Mesenchymal stem cell (in vitro differentiated cells and primary cell): ENCODE measurements at regions not wholly inside any gene's neighbourhood (a gene's known extent, or its start where the extent isn't known, plus 50 kb on each side); places are given as distances from the start of the nearest gene placed in this dataset.

Experiments
- DNase-seq: peaks from one replicate; pipeline ENCODE4 v3.0.0-alpha.2; 2013
- H2AFZ ChIP-seq: one replicate; pipeline ENCODE4 v1.6.1; 2013; ENCODE audit warnings: low read depth, mild to moderate bottlenecking, control low read depth, inconsistent platforms, low read length, moderate library complexity
- H2AK5ac ChIP-seq: 2 replicates; pipeline ENCODE4 v1.6.1; 2013; ENCODE audit warnings: low read length, moderate library complexity, mild to moderate bottlenecking, inconsistent platforms; ENCODE audit not compliant: severe bottlenecking
- H2BK120ac ChIP-seq: one replicate; pipeline ENCODE4 v1.6.1; 2013; ENCODE audit warnings: low read depth, mild to moderate bottlenecking, inconsistent platforms, low read length, moderate library complexity
- H2BK12ac ChIP-seq, 2 experiments: one replicate each; pipeline ENCODE4 v1.6.1; 2013; ENCODE audit warnings: inconsistent platforms in 2 of 2, low read length in 2 of 2, mild to moderate bottlenecking in 2 of 2, moderate library complexity in 2 of 2, control low read depth in 1 of 2
- H2BK15ac ChIP-seq: one replicate; pipeline ENCODE4 v1.6.1; 2013; ENCODE audit warnings: mild to moderate bottlenecking, low read depth, inconsistent platforms; ENCODE audit not compliant: poor library complexity, severe bottlenecking
- H2BK5ac ChIP-seq: 2 replicates; pipeline ENCODE4 v1.6.1; 2013; ENCODE audit warnings: low read depth, mild to moderate bottlenecking, low read length, control low read depth, inconsistent platforms; ENCODE audit not compliant: poor library complexity, severe bottlenecking
- H3K14ac ChIP-seq, 2 experiments: one replicate each; pipeline ENCODE4 v1.6.1; 2013; ENCODE audit warnings: inconsistent platforms in 2 of 2, low read length in 2 of 2, control low read depth in 1 of 2, mild to moderate bottlenecking in 1 of 2, moderate library complexity in 1 of 2
- H3K18ac ChIP-seq, 2 experiments: one replicate each; pipeline ENCODE4 v1.6.1; 2013; ENCODE audit warnings: inconsistent platforms in 2 of 2, low read length in 2 of 2, control low read depth in 1 of 2, low read depth in 1 of 2, mild to moderate bottlenecking in 1 of 2
- H3K23ac ChIP-seq, 2 experiments: one replicate each; pipeline ENCODE4 v1.6.1; 2013; ENCODE audit warnings: inconsistent platforms in 2 of 2, low read length in 2 of 2, mild to moderate bottlenecking in 2 of 2, moderate library complexity in 2 of 2, control low read depth in 1 of 2
- H3K27ac ChIP-seq: 2 replicates; pipeline ENCODE4 v1.5.1; 2013; ENCODE audit warnings: mild to moderate bottlenecking, moderate library complexity, low read length, control low read depth, inconsistent platforms; ENCODE audit not compliant: poor library complexity, severe bottlenecking
- H3K27me3 ChIP-seq, 2 experiments: 2 replicates each; pipeline versions ENCODE4 v1.6.1 to v1.7.0; 2013; ENCODE audit warnings: low read length in 2 of 2, mild to moderate bottlenecking in 2 of 2, moderate library complexity in 2 of 2, control low read depth in 1 of 2, inconsistent platforms in 1 of 2; ENCODE audit not compliant: control insufficient read depth in 1 of 2, insufficient read depth in 1 of 2
- H3K36me3 ChIP-seq, 2 experiments: 2 replicates each; pipeline versions ENCODE4 v1.6.1 to v1.7.0; 2013; ENCODE audit warnings: low read length in 2 of 2, control low read depth in 1 of 2, inconsistent platforms in 1 of 2, low read depth in 1 of 2, mild to moderate bottlenecking in 1 of 2; ENCODE audit not compliant: insufficient read depth in 2 of 2, control insufficient read depth in 1 of 2
- H3K4ac ChIP-seq, 2 experiments: one replicate each; pipeline ENCODE4 v1.6.1; 2013; ENCODE audit warnings: inconsistent platforms in 2 of 2, low read length in 2 of 2, mild to moderate bottlenecking in 2 of 2, moderate library complexity in 2 of 2, control low read depth in 1 of 2, low read depth in 1 of 2
- H3K4me1 ChIP-seq: 2 replicates; pipeline ENCODE4 v1.6.1; 2013; ENCODE audit warnings: low read depth, low read length, control low read depth; ENCODE audit not compliant: control insufficient read depth, insufficient read depth
- H3K4me2 ChIP-seq: 2 replicates; pipeline ENCODE4 v1.6.1; 2013; ENCODE audit warnings: low read length, mild to moderate bottlenecking, inconsistent platforms; ENCODE audit not compliant: poor library complexity, severe bottlenecking
- H3K4me3 ChIP-seq, 2 experiments: 2 replicates each; pipeline versions ENCODE4 v1.5.1 to v1.7.0; 2013; ENCODE audit warnings: low read length in 2 of 2, mild to moderate bottlenecking in 2 of 2, control low read depth in 1 of 2, low read depth in 1 of 2; ENCODE audit not compliant: insufficient read depth in 1 of 2
- H3K79me1 ChIP-seq: replicated peaks from 2 replicates; pipeline ENCODE4 v1.6.1; 2013; ENCODE audit warnings: mild to moderate bottlenecking, control low read depth, low read length, inconsistent platforms; ENCODE audit not compliant: poor library complexity, severe bottlenecking
- H3K9ac ChIP-seq: 2 replicates; pipeline ENCODE4 v1.7.0; 2013; ENCODE audit warnings: mild to moderate bottlenecking, low read length, moderate library complexity
- H3K9me3 ChIP-seq: 2 replicates; pipeline ENCODE4 v1.7.0; 2013; ENCODE audit warnings: mild to moderate bottlenecking, low read length; ENCODE audit not compliant: control insufficient read depth
- H4K8ac ChIP-seq: one replicate; pipeline ENCODE4 v1.6.1; 2013; ENCODE audit warnings: inconsistent platforms, mild to moderate bottlenecking, low read length, moderate library complexity
- H4K91ac ChIP-seq: one replicate; pipeline ENCODE4 v1.6.1; 2013; ENCODE audit warnings: mild to moderate bottlenecking, low read length, inconsistent platforms
- WGBS: methylation state at CpG from one replicate; pipeline ENCODE4 v1.1.7; 2013; ENCODE audit warnings: mixed read lengths; 5-methylcytosine and 5-hydroxymethylcytosine counted together

GRCh38 chr5:121681229-121681855 lies 170.3 kb upstream of the FTMT start:
- Histone ChIP-seq H3K4ac (no peak overlapping the region), H3K27me3 (no peaks in the 10 kb centered on the region), H3K27ac (no peak overlapping the region), H3K14ac (no peak overlapping the region), H3K23ac (no peak overlapping the region), H2BK5ac (no peak overlapping the region), H3K9me3 (no peaks in the 10 kb centered on the region), H3K79me1 (no peaks in the 10 kb centered on the region), H4K8ac (no peak overlapping the region), H3K4me2 (no peak overlapping the region), H3K4me3 (no peak overlapping the region), H2BK12ac (no peak overlapping the region), H3K36me3 (no peaks in the 10 kb centered on the region), H2AFZ (no peak overlapping the region), H3K4me1 (no peaks in the 10 kb centered on the region), H4K91ac (no peak overlapping the region), H3K18ac (no peak overlapping the region), H3K9ac (no peak overlapping the region), H2BK15ac (no peak overlapping the region), H2AK5ac (no peak overlapping the region), H2BK120ac (no peak overlapping the region)
- DNase-seq: peak; percentile 38
- WGBS: 80% methylated on average over 6 of the region's 6 CpGs

DNA sequence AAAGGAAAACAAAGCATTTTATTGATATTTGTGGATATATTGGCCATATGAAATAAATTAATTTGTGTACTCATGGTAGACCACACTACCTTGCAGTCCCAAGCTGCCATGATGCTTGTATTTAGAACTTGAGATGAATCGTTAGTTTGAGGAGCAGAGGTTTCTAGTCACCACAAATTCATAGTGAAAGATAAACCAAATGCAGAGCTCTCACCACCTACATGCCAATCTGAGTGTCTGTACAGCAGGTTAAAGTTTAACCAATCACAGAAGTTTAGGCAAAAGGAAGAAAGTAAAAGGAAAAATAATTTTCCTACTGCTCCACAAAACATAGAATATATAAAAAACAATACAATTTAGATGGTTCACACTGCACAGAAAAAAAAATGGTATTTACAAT lies 163.6 kb upstream of the FTMT start:
- H2BK120ac ChIP-seq: no peak overlapping the region
- no peak overlapping the region for H3K18ac ChIP-seq
- no peak overlapping the region for H3K4me2 ChIP-seq
- H4K91ac ChIP-seq: no peak overlapping the region
- no peak overlapping the region for H3K4ac ChIP-seq
- no peak overlapping the region for H2BK15ac ChIP-seq
- H3K4me1 ChIP-seq: peaks cover 1% of the 10 kb centered on the region
- H3K4me3 ChIP-seq: no peak overlapping the region
- H3K27me3 ChIP-seq: no peaks in the 10 kb centered on the region
- H4K8ac ChIP-seq: no peak overlapping the region
- no peak overlapping the region for H2AFZ ChIP-seq
- no peak overlapping the region for H2AK5ac ChIP-seq
- H2BK5ac ChIP-seq: no peak overlapping the region
- H3K23ac ChIP-seq: no peak overlapping the region
- H3K14ac ChIP-seq: no peak overlapping the region
- no peak overlapping the region for H3K27ac ChIP-seq
- H3K79me1 ChIP-seq: no peaks in the 10 kb centered on the region
- no peaks in the 10 kb centered on the region for H3K36me3 ChIP-seq
- H2BK12ac ChIP-seq: no peak overlapping the region
- DNase-seq: no peak
- 100% methylated on average over 1 of the region's 1 CpG for WGBS
- no peak overlapping the region for H3K9ac ChIP-seq
- no peaks in the 10 kb centered on the region for H3K9me3 ChIP-seq

DNA sequence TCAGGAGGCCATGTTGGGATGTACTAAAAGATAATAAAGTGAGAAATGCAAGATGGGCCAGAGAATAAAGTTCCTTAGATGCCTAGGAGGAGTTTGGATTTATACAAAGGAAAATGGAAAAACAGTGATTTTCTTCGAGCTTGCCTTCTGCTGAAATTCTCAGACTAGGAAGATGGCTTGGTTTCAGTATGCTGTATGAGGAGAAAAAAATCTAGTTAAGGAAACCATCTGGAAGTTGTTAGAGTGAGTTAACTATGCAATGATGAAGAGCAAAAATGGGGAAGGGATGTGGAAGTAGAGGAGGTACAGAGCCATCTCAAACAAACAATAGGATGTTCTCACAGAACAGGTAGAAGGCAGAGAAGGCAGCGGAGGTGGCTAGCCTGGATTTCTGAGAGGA lies 162.9 kb upstream of the FTMT start:
- Histone ChIP-seq H2BK120ac (no peak overlapping the region), H3K4me1 (peaks cover 1% of the 10 kb centered on the region), H3K4me3 (no peak overlapping the region), H3K27ac (no peak overlapping the region), H3K9me3 (no peaks in the 10 kb centered on the region), H3K4ac (no peak overlapping the region), H2BK15ac (no peak overlapping the region), H3K9ac (no peak overlapping the region), H3K36me3 (no peaks in the 10 kb centered on the region), H4K91ac (no peak overlapping the region), H2AK5ac (no peak overlapping the region), H4K8ac (no peak overlapping the region), H2AFZ (no peak overlapping the region), H2BK12ac (no peak overlapping the region), H3K4me2 (no peak overlapping the region), H3K79me1 (no peaks in the 10 kb centered on the region), H2BK5ac (no peak overlapping the region), H3K27me3 (no peaks in the 10 kb centered on the region), H3K14ac (no peak overlapping the region), H3K23ac (no peak overlapping the region), H3K18ac (no peak overlapping the region)
- over 99% methylated on average over 2 of the region's 2 CpGs for WGBS
- no peak for DNase-seq

GRCh38 chr5:121691478-121691877 lies 160.2 kb upstream of the FTMT start:
- Histone ChIP-seq H3K18ac (no peak overlapping the region), H2AK5ac (no peak overlapping the region), H3K4me3 (no peak overlapping the region), H3K27ac (no peak overlapping the region), H2BK15ac (no peak overlapping the region), H3K27me3 (no peaks in the 10 kb centered on the region), H3K4ac (no peak overlapping the region), H3K14ac (no peak overlapping the region), H2BK5ac (no peak overlapping the region), H2BK120ac (no peak overlapping the region), H3K9ac (no peak overlapping the region), H3K4me1 (peaks cover 1% of the 10 kb centered on the region), H3K4me2 (no peak overlapping the region), H2AFZ (no peak overlapping the region), H2BK12ac (no peak overlapping the region), H3K9me3 (no peaks in the 10 kb centered on the region), H4K8ac (no peak overlapping the region), H4K91ac (no peak overlapping the region), H3K79me1 (no peaks in the 10 kb centered on the region), H3K23ac (no peak overlapping the region), H3K36me3 (no peaks in the 10 kb centered on the region)
- DNase-seq: peak; percentile 33
